IMR-90 (cell line): ENCODE measurements at regions not wholly inside any gene's neighbourhood (a gene's known extent, or its start where the extent isn't known, plus 50 kb on each side); places are given as distances from the start of the nearest gene placed in this dataset.

Source experiments
- CTCF ChIP-seq: conservative IDR thresholded peaks from 2 replicates; pipeline ENCODE4 v1.5.1; 2012; ENCODE audit warnings: mild to moderate bottlenecking, low read depth, low read length, improper control_type of control experiment
- POLR2A ChIP-seq: IDR thresholded peaks from 2 replicates; pipeline ENCODE4 v1.6.1; 2012; ENCODE audit warnings: mild to moderate bottlenecking, low read depth, low read length

- TF ChIP-seq CTCF (no peak), POLR2A (no peak)
Measured at GRCh38 chr12:111103583-111103982, 183.2 kb upstream of the MYL2 start.
